ENCODE measurements at regions not wholly inside any gene's neighbourhood (a gene's known extent, or its start where the extent isn't known, plus 50 kb on each side); places are given as distances from the start of the nearest gene placed in this dataset.

DNA sequence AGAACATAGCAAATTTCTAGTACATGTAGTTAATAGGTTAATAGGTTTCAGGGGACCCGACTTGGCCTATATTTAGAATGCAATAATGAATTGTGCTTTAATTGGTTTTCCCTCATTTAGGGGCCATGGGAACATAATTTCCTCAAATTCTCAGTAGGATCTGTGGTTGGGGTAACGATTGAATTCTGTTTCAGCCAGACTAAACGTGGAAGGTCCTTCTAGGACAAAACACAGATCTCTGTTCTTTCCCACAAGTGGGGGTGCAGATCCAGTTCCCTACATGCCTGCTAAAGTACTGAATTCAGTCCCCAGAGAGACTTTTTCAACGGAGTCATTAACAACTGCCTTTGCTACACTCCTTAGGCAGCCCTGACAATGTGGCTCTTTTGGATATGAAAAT is 50.7 kb upstream of the AGBL1 start:
- intact Hi-C loops (cut with micrococcal nuclease): no loop called here
- Histone ChIP-seq H3K4me1 (no peaks in the 10 kb centered on the region), H3K9me3 (replicated peaks) (no peaks in the 10 kb centered on the region), H3K27me3 (ENCODE audit: low read depth) (peaks cover 25% of the 10 kb centered on the region), H3K36me3 (no peaks in the 10 kb centered on the region), H3K27ac (replicated peaks) (no peak overlapping the region), H3K4me3 (no peak overlapping the region)
- no peak for DNase-seq
- TF ChIP-seq CTCF (IDR thresholded peaks at IDR 0.05; ENCODE audit: borderline replicate concordance): no peak
